HG03439 (cell line): ENCODE measurements at regions not wholly inside any gene's neighbourhood (a gene's known extent, or its start where the extent isn't known, plus 50 kb on each side); places are given as distances from the start of the nearest gene placed in this dataset.
"Not testable (repeated sequence)": the region's sequence is repeated elsewhere in the genome, so short reads cannot be mapped to it uniquely, and the experiment has no call there.

Experiments
- ATAC-seq: cut with Tn5 transposase; IDR thresholded peaks from one replicate; pipeline ENCODE4 v1.9.1; 2021; ENCODE audit warnings: mild to moderate bottlenecking, moderate library complexity; ENCODE audit not compliant: unreplicated experiment

DNA sequence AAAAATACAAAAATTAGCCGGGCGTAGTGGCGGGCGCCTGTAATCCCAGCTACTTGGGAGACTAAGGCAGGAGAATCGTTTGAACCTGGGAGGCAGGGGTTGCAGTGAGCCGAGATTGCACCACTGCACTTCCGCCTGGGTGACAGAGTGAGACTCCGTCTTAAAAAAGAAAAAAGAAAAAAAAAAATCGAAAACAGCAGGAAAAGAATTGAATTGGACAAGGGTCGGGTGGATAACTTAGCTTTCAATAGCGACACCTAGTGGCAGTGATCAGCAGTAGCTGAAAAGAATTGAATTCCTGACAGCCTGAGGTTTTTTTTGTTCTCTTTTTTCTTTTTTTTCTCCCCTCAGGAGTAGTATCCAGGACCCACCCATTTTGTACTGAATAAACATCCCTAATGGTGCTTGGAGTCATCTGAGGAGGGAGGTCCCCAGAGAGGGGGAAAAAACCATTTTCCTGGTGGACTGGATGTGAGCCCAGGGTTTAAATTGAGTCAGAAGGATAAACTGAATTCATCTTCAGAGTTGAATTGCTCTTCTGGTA lies 55.1 kb downstream of the CYCS start:
- peak; percentile 61 for ATAC-seq

DNA sequence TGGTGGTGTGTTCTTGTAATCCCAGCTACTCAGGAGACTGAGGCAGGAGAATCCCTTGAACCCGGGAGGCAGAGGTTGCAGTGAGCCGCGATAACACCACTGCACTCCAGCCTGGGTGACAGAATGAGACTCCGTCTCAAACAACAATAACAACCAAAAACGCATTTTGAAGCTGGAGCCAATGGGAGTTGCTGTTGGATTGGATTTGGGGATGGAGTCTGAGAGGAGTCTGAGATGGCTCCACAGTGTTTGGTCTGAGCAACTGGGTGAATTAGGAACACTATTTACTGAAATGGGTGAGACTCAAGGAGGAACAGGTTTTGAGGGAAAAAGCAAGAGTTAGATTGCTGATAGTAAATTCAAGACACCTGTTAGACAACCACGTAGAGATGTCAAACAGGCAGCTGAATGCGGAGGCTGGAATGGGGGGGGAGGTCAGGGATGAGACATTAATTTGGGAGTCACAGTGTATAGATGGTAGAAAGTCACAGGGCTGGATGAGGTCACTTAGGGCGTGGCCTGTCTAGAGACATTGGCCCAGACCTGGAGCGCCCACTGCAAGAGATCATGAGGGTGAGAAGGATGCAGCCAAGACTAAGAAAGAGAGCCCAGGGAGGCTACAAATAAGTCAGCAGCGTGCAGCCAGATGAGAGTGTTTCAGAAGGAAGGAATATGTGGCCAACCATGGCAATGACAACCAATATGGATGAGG lies 56.4 kb downstream of the CYCS start:
- ATAC-seq: no peak

DNA sequence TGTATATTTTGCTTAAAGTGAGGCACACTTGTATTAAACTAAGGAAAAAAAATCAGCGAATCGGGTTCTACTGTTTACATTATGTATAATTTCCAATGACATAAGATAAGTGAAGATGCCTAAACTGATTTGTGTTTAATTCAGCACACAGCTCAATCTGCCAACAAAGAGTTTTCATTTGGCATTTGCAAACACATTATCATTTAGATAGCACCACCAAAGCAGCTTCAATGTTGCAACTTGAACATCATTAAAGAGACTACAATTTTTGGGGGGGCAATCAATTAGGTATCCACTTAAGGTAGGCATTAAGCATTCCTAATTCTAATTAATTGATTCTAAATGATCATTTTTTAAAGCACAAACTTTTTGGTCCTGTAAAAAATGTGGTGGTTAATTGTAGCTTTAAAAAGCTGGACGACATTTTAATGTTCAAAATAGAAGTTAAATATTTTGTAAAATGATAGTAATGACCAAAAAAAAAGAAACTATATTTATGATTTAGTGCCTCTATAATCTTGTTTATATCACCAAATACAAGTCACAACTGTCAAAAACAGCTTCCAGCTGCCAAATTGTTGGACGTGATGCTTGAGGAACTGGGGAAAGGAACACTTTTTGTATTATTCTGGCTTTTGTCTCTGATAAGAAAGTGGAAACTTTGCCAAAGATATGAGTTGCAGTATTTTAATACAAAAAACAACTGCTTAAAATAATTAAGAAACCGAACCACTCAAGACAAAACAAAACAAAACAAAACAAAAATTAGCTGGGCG lies 57.1 kb downstream of the CYCS start:
- ATAC-seq: no peak

DNA sequence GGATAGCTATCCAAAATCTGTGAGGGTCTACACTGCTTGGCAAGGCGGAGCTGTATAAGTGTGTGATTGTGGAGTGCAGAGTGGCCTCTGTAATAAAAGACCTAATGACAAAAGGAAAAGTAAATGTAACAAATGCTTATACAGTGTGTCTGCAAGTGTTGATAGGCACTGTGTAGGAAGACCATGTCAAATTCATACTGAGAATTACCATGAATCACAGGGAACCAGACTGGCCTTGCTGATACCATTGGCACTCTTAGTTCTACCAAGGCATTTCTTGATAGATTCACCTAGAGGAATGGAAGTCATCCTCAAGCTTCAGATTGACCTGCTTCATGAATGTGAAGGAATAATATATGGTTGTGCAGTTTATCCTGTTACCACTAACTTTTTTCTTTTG lies 58.8 kb downstream of the CYCS start:
- ATAC-seq: no peak

DNA sequence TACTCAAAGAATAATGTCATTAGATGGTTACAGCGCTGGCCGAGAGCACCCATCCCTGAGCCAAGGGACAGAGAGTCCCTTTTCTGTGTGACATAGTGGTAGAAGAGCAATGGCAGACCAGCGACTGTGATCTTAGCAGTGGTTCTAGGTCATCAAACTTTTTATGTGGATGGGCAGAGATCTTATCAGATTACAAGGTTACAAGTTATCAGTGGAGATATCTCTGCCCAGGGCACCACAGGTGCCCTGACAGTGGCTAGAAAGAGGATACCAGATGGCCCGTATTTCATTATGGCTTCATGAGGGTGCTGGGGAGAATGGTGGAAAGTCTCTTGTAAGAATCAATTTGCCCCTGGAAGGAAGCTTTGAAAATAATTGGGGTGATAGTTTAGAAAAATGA lies 62.7 kb downstream of the CYCS start:
- no peak for ATAC-seq

DNA sequence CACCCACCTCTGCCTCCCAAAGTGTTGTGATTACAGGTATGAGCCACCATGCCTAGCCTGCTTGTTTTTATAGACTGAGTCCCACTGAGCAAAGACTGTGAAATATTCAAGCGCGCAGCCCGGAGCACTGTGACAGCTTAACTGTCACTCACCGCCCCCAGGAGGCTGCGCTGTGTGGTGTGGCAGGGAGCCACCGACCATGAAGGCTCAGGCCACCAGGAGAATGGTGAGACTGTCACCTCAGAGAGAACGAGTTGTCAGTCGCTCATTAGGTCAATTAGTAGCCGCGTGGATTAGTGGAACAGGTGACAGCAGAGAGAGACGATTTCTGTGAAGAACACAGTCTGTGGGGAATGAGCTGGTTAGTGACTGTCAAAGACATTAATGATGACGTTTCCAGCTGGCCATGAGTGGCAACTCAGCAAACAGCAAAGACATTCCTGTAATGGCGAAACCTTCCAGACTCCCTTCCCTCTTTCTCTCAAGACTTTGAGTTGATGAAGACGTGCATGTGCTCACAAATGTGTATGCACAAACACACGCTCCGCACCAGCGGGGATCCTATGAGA lies 64.5 kb downstream of the CYCS start:
- no peak for ATAC-seq

DNA sequence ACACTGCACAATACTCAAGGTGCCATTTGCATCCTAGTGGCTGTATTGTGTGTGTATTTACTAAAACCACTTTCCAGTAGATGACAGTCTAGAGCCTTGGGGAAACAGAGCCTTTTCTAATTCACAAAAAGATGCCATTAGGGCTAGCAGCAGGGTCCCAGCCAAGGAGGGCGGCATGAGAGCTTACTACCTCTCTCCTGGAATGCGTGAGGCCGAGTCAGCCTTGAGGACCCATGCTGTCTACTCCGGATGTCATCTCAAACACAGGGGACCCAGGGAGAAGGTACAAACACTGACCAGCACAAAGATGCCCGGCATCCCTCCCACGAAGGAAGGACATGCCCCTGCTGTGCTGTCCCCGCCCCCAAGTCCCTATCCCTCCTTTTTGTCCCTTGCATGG lies 65.5 kb downstream of the CYCS start:
- no peak for ATAC-seq

DNA sequence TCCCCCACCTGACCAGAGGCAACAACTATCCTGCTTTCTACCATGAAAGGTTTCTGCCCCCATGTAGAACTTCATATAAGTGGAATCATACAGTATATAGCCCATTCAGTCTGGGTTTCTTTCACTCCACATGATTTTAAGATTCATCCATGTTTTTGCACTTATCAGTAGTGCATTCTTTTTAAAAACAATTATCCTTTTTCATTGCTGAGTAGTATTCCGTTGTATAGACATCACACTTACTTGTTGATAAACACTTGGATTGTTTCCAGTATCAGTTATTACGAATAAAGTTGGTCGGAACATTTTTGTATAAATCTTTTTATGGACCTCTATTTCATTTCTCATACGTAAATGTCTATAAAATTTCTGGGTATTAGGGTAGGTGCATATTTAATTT lies 68.7 kb downstream of the CYCS start:
- no peak for ATAC-seq

DNA sequence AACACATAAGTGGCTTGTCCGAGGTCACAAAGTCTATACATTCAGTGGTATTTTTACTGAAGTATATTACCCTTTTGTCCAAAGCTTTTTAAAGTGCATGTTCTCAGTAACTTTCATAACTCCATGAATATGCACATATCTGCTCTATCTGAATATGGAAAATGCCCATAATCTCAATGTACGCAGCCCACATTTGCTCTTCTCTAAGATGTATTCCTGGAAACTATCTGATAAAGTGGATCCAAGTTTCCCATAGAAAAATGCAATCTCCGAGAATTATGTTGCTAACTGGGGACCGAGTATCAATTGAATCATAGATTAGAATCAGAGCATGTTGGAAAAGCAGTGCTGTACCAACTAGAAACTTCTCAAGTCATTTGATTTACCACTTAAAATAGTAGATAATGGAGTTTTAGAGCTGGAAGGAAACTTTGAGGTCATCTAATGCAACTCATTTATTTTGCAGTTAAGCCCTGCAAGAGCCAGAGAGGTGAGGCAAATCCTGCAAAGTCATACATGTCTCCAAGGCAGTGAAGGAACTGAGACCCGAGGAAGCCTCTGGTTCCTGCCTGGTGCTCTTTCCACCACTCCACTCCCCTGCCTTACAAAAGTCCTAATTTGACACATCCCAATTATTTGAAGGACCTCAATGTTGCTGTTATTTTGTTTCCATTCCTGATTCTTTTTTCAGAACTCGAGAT lies 69.4 kb downstream of the CYCS start:
- no peak for ATAC-seq

DNA sequence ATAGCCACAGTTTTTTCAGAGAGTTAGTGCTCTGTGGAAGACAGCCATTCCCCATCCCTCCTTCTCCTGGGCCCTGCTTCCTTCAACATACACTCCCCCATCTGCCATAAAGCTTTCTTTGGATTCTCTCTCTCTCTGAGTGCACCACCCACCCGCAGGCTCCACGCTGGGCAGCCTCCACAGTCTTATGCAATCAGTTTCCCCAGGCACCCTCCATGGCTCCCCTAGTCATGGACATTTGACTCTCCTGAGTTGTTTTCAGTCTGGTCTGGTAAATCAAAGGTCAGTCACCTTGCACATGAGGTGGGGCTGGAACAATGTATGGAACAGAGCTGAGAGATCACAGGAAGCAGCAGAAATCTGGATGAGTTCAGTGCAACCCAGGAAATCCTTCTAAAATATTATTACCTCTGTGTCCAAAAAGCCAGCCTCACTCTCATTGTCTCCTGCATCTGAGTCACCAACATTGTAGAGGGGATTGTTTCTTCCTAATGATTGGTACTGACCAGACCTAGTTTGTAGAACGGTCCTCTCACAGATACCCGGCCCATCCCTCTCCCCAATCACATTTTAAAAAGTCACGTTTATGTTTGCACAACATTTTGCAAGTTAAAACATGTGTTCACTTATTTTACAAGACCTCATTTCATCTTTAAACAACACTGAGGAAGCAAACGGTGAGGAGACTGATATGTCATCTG lies 70.1 kb downstream of the CYCS start:
- ATAC-seq: no peak

DNA sequence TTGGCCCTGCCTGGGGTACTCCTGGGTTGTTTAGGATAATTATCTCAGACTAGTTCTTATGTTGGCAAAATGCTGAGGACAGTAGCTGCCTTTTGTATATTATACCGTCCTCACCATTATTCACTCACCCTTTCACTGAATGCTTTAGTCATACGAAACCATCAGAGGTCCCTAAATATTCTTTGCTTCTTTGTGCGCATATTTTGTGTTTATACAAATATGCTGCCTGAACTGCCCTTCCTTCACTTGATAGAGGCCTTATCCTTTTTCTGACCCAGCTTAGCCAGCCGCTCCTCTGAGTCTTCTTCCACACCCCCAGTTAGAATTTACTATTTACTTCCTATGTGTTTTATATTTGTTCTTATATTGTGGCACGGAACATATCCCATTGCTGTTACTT lies 70.2 kb upstream of the OSBPL3 start:
- ATAC-seq: no peak

DNA sequence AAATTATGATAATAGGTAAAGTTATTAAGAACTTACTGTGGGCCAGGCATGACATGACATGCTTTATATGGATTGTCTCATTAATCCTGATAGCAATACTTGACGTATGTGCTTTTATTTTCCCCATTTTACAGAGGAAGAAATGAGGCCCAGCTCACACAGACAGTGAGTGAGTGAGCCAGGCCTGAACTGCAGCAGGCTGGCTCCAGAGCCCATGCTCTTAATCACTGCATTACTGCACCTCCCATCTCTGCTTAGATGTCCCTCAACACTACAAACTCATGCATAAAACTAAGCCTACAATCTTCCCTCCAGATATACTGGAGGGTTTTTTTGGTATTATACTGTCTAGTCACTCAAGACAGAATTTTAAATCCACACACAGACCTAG lies 68.5 kb upstream of the OSBPL3 start:
- no peak for ATAC-seq

DNA sequence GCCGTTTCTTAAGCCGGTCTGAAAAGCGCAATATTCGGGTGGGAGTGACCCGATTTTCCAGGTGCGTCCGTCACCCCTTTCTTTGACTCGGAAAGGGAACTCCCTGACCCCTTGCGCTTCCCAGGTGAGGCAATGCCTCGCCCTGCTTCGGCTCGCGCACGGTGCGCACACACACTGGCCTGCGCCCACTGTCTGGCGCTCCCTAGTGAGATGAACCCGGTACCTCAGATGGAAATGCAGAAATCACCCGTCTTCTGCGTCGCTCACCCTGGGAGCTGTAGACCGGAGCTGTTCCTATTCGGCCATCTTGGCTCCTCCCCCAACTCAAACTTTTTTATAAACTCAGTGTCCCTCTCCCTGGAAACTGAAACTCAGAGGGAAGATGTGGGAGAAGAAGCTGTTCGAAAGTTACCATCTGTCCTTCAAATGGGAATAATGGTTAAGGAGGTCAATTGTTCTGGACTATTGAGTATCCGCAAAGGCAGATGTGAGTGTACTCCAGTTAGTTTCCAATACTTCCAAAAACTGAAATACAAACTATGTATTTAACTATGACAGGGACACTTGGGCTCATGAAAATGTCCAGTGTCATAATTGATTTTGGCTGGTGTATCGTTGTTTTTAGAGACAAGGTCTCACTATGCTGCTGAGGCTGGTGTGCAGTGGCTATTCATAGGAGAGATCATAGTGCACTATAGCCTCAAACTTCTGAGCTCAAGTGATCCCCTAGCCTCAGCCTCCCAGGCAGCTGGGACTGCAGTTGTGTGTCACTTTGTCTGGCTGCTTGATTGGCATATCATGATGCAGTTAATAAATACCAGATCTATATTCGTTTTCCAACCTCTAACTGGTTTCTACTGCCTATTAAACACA lies 67.8 kb upstream of the OSBPL3 start:
- ATAC-seq: not testable (repeated sequence)

DNA sequence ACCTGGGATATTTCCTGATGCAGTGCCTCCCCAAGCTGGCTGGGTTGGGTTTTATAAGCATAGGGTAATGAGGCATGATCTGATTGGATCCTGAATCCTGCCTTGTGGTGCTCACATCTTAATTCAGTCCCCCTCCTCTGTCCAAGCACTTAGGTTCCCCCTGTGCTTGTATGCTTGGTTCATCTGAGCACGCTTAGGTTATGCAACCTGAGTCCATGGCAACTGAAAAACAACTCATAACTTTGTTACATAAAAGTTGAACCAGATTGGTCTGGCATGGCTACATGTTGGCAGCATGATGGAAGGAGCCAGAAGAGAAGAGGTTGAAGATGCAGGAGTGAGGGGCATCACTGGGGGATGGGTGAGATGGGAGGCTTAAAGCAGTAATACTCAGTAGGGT lies 57.3 kb upstream of the OSBPL3 start:
- ATAC-seq: no peak

DNA sequence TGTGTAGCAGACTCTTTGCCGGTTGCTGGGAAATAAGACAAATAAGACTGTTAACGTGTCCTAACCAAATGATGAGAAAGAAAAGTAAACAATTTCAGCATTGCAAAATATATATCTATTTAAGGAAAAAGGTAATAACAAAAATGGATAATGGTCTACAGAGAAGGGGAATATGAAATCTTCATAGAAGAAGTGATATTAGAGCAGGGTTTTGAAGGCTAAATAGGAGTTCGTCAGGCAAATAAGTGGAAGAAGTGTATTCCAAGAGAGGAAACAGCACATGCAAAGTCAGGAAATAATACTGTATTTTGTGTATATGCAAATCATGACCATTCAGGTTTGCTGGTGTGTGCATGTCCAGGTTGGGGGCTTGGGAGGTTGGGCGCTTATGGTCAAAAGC lies 55.3 kb upstream of the OSBPL3 start:
- ATAC-seq: no peak

DNA sequence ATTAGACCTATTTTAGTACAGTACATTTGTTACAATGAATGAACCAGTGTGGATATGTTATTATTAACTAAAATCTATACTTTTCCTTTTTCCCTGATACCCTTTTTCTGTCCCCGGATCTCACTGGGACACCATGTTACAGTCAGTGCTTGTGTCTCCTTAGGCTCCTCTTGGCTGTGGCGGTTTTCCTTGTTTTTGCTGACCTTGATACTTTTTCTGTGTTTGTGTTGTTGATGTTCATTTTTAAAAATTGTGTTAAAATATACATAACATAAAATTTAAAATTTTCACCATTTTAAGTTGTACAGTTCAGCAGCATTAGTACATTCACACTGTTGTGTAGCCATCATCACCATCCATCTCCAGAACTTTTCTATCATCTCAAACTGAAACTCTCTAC lies 54.2 kb upstream of the OSBPL3 start:
- ATAC-seq: no peak

DNA sequence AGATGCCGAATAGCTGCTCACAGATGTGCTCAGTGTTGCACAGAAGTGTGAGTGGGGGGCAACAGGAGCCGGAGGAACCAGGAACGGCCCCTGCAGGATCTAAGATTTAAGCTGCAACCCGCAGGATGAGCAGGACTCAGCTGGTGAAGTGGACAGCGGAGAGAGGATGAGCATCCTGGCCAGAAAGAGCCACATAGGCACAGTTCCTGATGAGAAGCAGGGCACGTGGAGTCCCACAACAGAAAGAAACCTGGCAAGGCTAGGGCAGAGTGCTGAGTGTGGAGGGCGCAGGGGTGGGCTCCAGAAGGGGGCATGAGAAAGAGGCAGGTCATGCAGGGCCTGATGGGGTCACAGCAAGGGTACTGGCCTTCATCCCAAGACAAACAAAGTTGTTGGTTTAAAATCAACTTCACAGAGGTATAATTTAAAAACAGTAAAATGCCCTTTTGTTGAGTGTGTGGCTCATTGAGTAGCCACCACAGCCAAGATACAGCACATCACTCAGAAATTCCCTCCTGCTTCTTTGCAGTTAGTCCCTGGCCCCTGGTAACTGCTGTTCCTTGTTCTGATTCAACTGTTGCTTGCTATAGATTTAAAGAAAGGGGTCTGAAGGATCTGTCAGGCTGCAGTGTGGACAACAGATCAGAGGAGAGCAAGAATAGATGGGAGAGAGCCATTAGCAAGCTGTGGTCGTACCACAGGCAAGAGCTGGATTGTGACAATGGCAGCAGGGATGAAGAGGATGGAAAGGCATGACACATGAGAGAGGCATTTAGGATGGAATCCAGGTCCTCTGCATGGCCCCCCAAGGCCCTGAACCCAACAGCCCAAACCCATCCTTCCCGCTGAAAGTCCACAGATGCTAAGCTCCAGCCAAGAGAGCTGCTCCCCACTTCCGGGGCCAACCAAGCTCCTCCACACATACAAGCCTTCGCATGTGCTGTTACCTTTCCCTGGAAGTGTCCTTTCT lies 53.1 kb upstream of the OSBPL3 start:
- ATAC-seq: no peak

DNA sequence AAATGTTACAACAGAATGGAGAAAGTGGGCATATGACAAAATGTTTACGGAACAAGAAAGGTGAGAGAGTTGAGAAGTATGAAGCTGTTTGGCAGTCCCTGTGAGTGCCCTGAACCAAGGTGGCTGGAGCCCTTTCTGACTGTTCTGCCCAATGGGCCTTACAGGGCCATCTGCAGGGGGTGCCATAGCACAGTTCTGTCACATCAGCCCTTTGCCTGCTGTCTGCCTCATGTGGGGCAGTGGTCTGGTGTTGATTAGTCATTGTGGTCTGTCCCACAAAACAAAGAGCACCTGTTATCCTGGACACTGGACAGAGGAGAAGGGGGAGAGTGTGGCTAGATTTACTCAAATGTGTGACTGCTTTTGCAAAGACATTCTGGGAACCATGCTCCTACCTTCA lies 51.5 kb upstream of the OSBPL3 start:
- ATAC-seq: peak; percentile 40

DNA sequence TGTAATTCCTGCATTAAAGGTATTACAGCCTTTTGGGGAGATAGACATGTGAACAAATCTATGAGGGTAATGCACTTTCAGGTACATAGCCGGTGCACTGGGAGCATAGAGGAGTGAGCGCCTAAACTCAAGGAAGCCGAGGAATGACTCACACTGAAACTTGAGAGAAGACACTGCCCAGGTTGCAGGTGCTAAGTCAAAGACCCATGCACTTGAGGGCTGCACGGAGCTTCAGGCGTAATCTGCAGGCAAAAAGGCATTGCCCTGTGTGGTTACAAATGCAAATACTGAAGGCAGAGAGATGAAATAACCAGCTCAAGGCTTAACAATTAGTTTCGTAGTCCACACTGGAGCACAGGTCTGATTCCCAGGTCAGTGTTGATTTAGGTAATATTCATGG lies 51.0 kb upstream of the OSBPL3 start:
- ATAC-seq: peak; percentile 88
